NCI-H460 (cell line): ENCODE measurements at regions not wholly inside any gene's neighbourhood (a gene's known extent, or its start where the extent isn't known, plus 50 kb on each side); places are given as distances from the start of the nearest gene placed in this dataset.

Experiments
- DNase-seq: peaks from one replicate; pipeline ENCODE4 v3.0.0-alpha.2; 2016; ENCODE audit warnings: low read depth; ENCODE audit errors: extremely low read depth

DNA sequence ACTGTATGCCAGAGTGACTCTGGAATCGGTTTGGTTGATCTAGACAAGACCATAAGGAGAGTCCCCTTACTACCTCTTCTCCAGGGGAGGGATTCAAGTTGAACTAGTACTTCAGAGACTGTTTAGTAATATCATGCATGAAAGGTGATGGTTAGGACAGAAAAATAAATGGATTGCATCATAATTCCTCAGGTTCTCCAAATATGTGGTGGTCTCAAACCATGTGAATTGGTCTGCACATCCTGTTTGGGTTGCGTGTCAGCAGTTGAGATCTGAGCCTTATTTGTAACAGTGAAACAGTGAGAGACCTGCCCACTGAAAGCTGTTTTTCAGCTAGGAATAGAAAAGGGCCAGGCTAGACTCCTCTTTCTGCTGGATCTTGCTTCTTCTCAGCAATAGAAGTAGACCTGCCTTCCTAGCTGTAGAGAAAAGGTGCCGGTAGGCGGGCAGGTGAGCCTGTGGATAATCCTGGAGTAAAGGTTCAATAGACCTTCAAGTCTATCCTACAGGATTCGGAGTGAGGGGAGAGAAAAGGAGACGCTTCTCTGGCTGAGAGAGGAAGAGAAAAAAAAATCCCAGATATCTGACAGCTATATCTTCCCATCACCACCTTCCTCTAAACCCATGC, 258.5 kb upstream of the E2F7 start:
- no peak for DNase-seq

DNA sequence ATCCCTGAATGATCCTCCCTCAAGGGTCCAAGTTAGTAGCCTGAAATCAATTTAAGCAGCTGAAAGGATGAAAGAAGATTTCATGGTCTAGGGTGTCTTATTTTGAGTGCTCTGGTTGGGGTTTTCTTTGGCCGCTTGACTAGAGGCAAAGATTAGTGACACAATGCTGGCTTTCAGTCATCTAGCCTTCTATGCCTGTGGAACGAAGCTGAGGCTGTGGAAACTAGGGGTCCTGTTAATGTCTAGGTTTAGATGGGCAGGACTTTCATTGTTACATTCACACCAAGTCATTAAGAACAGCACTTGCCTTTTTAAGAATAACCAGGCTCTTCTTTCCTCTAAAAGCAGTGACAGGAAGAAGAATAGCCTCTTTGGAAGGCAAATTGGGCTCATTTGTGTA, 253.8 kb upstream of the E2F7 start:
- DNase-seq: no peak

DNA sequence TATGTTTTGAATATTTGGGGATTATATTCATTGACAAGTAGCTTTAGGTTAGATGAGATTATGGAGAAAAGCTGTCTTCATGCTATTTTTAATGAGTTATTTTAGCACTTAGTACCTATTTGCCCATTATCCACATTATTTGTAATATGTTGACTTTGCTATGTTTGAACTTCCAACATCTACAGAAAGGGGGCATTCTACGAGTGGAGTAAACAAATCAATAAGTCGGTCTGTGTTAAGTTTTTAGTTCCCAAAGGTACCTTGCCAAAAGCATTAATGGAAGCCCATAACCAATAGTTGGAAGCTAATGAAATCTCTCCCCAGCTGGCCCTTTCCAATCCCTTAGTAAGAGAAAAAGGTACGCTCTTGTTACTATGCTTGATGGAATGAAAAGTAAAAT, 250.0 kb upstream of the E2F7 start:
- no peak for DNase-seq

DNA sequence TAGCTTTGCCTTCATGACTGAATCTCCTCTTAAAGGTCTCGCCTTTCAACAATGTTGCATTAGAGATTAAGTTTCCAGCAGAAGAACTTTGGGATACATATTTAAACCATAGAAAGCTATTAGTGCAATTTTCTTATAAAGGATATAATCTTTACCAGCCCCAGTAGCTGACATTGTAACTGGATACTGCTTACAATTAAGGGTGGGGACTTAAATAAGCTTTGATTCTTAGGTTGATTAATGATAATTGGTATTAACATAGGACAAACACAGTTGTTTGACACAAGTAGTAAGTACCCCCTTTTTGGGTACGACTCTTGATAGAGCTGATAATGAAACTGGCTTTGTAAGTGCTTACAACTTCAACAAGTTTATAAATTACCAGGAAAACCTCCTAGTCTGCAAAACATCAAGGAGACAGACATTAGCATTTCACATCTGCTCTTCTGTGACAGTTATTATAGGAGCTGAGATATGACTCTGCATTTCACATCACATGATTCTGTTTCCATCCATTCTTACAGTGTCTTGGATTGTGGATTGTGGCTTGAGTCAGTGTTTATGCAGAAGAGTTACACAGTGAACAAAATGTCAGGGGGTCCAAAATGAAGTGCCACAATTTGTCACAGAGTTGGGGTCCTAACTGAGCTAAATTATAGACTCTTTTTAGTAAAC, 249.1 kb upstream of the E2F7 start:
- DNase-seq: no peak

DNA sequence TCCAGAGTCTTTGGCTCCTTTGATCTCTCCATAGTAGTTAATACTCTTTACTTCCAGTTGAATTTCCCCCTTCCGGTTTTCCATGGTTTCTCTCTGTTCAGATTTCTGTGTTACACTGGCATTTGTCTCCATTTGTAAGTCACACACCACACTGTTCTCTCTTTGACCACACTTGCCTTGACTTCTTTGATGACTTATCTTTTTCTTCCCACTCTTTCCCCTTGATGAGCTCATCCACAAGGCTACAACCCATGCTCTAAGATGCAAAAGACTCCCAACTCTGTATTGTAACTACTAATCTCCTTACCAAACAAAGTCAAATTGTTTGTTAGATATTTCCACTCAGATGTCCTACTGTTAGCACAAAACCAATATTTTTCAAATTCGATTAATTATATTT, 242.7 kb upstream of the E2F7 start:
- DNase-seq: no peak

DNA sequence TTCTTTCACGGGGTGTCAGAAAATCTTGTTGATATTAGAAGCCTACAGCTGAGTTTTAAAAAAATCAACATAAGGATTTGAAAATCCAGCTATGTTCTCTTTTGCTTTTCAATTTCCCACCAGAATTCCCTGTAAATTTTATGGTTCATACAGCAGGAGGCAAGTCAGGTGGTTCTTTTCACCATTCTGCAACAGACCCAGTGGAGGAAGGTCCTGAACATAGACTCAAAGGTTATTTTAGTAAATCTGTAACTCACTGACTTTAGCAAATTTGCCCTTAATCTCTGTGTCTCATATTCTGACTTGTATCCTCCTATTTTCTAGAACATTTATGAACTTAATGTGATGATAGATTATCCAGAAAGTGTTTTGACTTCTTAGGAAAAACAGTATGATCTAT, 235.4 kb upstream of the E2F7 start:
- DNase-seq: no peak

DNA sequence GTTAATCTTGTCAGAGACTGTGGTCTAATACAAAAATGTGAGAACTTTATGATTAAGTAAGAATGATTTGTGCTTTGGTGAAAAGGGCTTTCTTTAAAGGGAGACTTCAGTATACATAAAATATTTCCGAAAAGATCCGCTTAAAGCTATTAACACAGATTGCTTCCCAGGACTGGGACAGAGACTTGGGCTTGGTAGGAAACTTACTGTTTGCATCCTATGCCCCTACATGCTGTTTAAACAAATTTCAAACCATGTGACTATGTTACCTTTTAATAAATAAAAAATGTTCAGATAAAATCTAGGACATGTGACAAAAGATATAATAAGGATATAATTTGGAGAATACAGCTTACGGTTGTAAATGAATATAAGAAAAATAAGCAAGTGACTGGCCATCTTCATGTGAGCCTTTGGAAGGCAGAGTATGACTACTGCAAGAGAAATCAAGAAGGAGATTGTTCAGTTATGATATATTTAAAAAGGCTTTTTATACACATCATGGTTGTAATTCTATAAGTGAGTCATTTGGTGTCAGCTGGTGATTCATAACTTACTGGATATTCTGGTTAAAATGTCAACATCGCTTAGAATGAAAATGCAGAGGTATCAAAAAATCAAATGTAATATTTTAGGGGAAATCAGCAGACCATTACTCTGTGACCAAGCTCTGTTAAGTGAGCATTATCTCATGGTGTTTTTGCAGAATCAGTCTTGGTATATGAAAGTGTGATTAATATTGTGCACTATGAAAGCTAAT, 234.7 kb upstream of the E2F7 start:
- peak; percentile 21 for DNase-seq

DNA sequence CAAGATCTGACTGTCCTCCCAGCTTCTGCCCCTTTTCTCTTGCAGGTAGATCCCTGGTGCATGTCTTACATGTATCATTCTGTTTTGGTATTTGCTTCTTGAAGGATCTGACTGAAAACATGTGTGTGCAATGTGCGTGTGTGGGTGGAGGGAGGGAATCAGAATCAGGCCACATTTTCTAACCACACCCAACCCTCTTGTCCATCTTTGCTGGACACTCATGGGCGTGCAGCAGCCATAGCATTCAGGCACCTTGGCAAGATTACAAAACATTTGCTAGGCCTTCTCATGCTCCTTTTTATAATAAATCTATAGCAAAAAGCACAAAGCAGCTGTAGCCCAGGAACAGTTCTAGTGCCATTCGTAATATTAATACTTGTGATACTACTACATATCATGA, 233.6 kb upstream of the E2F7 start:
- DNase-seq: no peak

DNA sequence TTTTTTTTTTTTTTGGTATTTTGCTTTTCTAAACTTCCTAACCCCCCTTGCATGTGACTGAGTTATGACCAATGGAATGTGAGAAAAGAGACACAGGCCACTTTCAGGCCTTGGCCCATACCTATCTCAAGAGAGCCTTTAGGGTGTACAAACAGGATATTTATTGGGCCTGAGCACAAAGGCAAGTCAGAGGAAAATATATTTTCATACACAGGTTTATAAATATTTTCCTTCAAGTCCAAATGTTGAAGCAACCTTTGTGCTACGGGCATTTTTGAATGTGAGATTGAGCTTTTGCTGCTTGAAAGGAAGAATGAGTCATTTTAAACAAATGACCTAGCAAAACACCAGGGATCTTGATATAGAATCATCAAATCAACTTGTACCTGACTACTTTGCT, 228.6 kb upstream of the E2F7 start:
- DNase-seq: no peak

DNA sequence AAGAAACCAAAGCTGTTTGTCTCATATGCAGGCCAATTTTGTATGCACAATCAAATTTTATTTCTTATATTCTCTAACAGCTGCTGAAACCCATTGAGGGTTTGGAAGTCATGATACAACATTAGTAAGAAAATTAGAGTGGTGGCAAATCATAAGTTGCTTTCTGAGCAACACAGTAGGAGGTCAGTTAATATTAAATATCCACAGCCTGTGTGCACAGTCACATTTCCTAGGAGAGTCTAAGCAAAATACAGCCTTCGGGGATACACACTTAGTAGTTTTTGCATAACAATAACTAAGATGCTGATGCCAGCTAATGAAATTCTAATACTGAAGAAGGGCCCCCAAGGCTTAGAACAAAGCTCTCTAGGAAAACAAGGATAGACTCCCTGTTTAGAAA, 209.6 kb upstream of the E2F7 start:
- DNase-seq: no peak

DNA sequence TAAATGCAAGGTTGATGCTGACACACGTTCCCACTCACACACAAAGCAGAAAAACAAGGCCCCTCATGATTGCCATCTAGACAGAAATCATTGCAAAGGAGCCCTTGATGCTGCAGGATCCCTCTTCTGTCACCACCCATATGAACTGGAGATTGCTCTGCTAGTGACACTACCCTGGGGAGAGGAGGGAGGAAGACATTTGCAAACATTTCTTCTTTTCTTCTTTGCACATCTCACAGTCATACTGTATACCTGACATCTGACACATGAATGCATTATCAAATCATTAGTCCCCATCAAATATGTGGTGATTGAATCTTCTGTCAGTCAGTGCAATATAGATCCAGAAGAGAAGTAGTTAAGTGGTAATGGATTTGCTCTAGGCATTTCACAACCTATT, 208.5 kb upstream of the E2F7 start:
- no peak for DNase-seq

DNA sequence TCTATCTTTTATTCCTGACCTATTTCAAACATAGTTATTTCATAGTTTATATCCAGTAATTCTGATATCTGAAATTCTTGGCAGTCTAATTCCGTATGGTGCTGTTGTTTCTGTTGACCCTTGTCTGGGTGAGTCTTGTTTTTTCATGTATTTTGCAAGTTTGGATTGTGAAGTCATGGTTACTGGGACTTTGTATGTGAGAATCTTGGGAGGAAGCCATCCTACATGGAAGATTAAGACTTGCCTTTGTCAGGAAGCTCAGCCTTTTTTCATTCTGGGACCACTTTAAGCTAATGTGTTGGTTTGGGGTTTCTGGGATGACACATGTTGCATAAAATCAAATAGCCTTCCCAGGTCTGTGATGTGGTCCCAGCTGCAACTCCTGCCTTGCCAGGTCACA, 191.6 kb upstream of the E2F7 start:
- DNase-seq: no peak

DNA sequence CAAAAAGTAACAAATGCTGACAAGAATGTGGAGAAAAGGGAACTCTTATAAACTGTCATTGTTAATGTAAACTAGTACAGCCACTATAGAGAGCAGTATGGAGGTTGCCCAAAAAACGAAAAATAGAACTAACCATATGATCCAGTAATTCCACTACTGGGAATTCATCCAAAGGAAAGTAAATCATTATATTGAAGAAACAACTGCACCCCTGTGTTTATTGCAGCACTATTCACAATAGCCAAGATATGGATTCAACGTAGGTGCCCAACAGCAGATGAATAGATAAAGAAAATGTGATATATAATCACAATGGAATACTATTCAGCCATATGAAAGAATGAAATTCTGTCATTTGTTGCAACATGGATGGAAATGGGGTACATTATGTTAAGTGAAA, 188.0 kb upstream of the E2F7 start:
- no peak for DNase-seq

DNA sequence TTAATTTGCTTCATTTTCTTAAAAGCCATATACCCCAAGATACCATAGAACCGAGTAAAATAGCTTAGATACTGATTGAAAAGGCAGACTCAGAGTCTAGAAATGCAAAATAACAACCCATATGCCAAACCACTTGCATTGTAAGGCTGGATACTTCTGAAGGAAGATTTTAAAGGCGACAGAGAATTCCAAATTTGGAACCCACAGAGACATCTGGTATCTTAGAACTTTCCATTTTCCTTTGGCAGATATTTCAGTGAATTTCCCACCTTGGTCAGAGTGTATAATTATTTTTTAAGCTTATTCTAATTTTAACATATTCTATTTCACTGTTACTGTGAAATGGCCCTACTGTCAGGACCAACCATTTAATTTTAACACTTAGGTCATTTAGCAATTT, 186.4 kb upstream of the E2F7 start:
- no peak for DNase-seq

DNA sequence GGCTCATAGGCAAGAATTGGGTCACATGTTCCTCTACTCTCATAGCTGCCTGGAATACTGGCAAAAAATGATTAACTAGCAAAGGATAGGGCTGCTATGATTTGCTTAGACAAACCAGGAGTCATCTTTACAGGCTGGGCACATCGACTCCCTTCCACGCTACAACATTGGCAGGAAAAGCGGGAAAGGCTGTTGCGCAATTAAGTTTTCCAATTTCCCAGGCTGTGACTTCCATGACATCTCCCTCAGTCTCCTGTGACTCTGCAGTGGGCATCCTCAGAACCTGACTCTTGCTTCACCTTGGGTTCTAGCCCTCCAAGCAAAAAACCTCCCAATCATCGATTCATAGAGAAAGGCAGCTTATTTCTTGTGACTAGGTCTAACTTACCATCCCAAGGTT, 184.5 kb upstream of the E2F7 start:
- no peak for DNase-seq

DNA sequence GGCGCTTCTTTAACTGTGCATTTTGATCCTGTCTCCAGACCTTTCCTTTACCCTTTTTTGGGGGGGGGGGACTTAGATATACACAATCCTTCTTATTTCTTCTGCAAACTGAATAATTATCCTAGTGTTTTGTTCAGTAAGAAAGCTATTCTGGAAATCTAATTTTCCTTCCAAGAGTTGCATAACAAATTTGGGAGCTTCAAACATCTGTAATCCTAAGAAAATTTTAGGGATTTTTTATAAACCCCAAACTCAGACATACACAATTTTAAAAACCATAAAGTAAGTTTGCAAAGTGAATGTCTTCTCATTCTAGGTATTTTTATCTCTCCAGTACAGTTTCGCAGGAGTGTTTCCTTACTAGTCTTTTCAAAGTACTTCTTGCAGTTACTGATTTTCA, 182.7 kb upstream of the E2F7 start:
- no peak for DNase-seq

DNA sequence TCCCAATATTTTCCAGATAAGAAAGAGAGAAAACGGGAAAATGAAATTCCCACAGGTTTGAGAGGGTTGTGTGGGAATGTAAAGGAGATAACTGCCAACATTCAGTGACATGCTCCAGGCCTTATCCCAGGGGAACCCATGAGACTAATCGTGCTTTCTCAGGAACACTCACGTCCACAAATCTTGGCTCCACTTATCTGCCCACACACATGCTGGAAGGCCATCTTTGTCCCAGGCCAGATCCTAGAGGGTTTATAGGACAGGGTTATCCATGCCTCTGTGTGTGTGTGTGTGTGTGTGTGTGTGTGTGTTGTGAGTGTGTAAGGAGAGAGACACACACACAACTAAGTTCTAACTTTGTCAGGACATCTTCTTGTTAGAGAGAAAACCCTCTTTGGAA, 182.2 kb upstream of the E2F7 start:
- DNase-seq: no peak

DNA sequence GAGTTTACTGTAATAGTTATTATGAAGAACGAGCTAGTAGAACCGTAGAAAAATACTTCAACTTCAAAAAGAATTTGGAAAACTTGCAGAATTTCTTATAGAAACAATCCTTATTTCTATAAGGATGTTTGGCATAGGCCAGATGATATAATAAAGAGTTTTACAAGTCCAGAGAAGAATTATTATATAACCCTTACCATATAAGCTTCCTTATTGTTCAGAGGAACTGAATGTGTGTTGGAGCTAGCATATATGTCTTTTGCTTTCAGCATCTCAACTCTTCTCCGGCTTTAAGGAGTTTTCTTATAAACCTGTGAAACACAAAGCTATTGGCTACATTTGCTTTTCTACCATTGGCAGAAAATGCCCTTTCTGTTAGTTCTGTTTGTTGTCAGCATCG, 178.0 kb upstream of the E2F7 start:
- DNase-seq: no peak

DNA sequence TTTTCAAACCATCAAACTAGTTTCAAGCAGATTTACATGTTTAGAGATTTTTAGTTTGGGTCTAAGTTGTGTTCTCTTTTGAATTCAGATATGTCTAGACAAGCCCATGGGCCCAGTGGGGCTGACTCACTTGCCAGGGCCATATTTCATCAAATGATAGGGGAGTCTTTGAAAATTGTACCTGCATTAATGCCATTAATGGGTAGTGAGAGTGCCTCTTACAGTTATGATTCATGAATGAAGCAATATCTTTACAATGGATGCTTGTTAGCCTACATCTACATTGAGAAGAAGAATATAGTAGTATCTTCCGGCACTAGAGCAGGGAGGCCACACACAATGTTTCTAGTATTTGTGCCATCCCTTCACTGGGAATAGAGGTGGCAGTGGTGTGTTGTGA, 174.2 kb upstream of the E2F7 start:
- no peak for DNase-seq

DNA sequence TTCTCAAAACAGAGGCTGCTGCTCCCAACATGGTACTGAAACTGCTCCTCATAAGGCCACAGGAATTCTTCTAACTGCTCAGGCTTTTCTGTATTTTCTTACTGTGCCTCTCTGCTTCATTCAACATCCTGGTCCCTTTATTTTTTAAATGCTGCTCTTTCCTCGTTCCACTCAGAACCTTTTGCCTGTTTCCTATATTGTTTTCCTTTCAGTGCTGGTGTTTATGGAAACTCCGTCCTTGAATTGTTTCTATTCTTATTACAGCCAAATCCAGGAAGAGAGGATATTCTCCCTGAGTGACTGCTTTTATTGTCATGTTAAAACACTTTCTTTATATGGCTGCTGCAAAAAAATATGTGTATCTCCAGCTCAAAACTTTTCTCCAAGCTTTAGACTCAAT, 173.0 kb upstream of the E2F7 start:
- DNase-seq: no peak

DNA sequence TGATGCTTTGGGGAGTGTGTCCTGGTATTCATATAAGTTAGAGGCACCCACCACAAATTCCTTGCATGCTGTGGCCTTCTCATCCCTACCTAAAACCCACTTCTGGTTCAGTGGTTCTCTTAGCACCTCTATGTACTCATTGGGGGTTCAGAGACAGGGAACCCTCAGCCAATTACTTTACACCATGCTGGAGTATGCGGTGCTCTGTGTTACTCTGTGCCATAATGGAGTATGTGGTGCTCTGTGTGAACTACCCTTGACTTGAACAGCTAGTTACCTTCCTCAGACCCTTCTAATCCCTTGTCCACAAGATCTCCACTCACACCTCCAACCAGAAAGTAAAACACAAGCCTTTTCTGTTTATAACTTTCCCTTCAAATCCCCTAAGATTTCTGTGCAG, 172.5 kb upstream of the E2F7 start:
- DNase-seq: no peak

DNA sequence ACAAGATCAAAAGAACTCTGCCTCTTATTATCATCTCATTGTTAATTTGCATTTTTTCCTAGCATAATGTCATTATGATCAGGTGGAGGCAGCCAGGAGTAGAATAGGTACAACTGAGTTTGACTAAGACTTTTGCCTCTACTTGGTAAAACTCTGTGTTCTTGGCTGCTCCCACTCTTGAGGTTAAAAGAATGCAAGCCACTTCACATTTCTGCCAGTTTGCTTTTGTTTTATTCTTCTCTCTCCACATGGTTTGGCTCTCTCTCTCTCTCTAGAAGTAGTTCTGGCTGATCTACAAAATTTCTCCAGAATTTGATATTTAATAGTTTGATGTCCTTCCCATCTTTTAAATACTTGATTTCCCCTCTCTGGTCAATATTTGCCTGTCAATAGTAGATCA, 170.7 kb upstream of the E2F7 start:
- DNase-seq: no peak
